SK-N-SH (cell line): ENCODE measurements at regions not wholly inside any gene's neighbourhood (a gene's known extent, or its start where the extent isn't known, plus 50 kb on each side); places are given as distances from the start of the nearest gene placed in this dataset.

Source experiments
- CTCF ChIA-PET: fragments of 300-600, 350-600 bp; formaldehyde crosslinking; extraction: SDS; loops from one replicate; lab custom pipeline; 2021; lab: Yijun Ruan, JAX
- POLR2A ChIA-PET: fragments of 350-600 bp; sonication (Branson Sonifier 250); formaldehyde crosslinking; extraction: SDS; loops from one replicate; lab custom pipeline; 2020; ENCODE audit warnings: antibody characterized with exemption, inconsistent platforms; lab: Yijun Ruan, JAX
- DNase-seq: peaks from one replicate; pipeline ENCODE4 v3.0.0; 2012
- H2AFZ ChIP-seq: fragments of 200-600 bp; sonication (generic); 2 replicates; pipeline ENCODE4 v1.8.1; 2016; ENCODE audit warnings: antibody characterized with exemption, mild to moderate bottlenecking, low read depth
- H3F3A ChIP-seq: fragments of 200-600 bp; sonication (generic); replicated peaks from 2 replicates; pipeline ENCODE3; 2016; ENCODE audit warnings: antibody characterized with exemption, mild to moderate bottlenecking; ENCODE audit not compliant: insufficient read depth
- H3K27ac ChIP-seq, 2 experiments: fragments of 200-500 bp in 1 of 2; fragments of 200-600 bp in 1 of 2; sonication (Bioruptor generic) in 1 of 2; sonication (generic), shearing (Covaris generic) in 1 of 2; 2 replicates each; pipeline versions ENCODE4 v1.5.1 to v1.6.1; 2014 to 2016; ENCODE audit warnings: low read depth in 2 of 2, inconsistent platforms in 1 of 2, low read length in 1 of 2, mild to moderate bottlenecking in 1 of 2, mixed read lengths in 1 of 2
- H3K27me3 ChIP-seq: fragments of 200-600 bp; sonication (generic), shearing (Covaris generic); 2 replicates; pipeline ENCODE4 v1.6.1; 2016; ENCODE audit warnings: mixed run types; ENCODE audit not compliant: insufficient read depth
- H3K36me3 ChIP-seq, 2 experiments: fragments of 200-500 bp in 1 of 2; fragments of 200-600 bp in 1 of 2; sonication (Bioruptor generic) in 1 of 2; sonication (generic) in 1 of 2; replicated peaks in 1 of 2; 2 replicates each; pipeline versions ENCODE3 to v1.5.1; 2014 to 2016; ENCODE audit warnings: low read length in 1 of 2, mild to moderate bottlenecking in 1 of 2; ENCODE audit not compliant: insufficient read depth in 2 of 2, control insufficient read depth in 1 of 2
- H3K4me1 ChIP-seq, 2 experiments: fragments of 200-500 bp in 1 of 2; fragments of 200-600 bp in 1 of 2; sonication (Bioruptor generic) in 1 of 2; sonication (generic), shearing (Covaris generic) in 1 of 2; 2 replicates each; pipeline versions ENCODE4 v1.5.1 to v1.6.1; 2014 to 2016; ENCODE audit warnings: low read depth in 1 of 2, low read length in 1 of 2, mixed run types in 1 of 2; ENCODE audit not compliant: insufficient read depth in 2 of 2, control insufficient read depth in 1 of 2
- H3K4me2 ChIP-seq: fragments of 200-600 bp; sonication (generic), shearing (Covaris generic); 2 replicates; pipeline ENCODE4 v1.6.1; 2017; ENCODE audit warnings: mixed run types
- H3K4me3 ChIP-seq, 2 experiments: fragments of 200-500 bp in 1 of 2; fragments of 200-600 bp in 1 of 2; sonication (Bioruptor generic) in 1 of 2; sonication (generic), shearing (Covaris generic) in 1 of 2; 2 replicates each; pipeline versions ENCODE4 v1.5.1 to v1.8.1; 2014 to 2016; ENCODE audit warnings: low read depth in 2 of 2, inconsistent platforms in 1 of 2, low read length in 1 of 2, mild to moderate bottlenecking in 1 of 2, mixed read lengths in 1 of 2, moderate library complexity in 1 of 2
- H3K79me2 ChIP-seq: fragments of 200-600 bp; sonication (generic); 2 replicates; pipeline ENCODE4 v1.8.1; 2017; ENCODE audit warnings: mild to moderate bottlenecking; ENCODE audit not compliant: insufficient read depth
- H3K9ac ChIP-seq: fragments of 200-600 bp; sonication (generic); 2 replicates; pipeline ENCODE4 v1.6.1; 2017; ENCODE audit warnings: mixed run types
- H3K9me2 ChIP-seq: fragments of 200-600 bp; sonication (generic); 2 replicates; pipeline ENCODE4 v1.6.1; 2017; ENCODE audit warnings: mixed run types
- H3K9me3 ChIP-seq: fragments of 200-600 bp; sonication (generic); 2 replicates; pipeline ENCODE4 v1.6.1; 2017; ENCODE audit warnings: mixed run types, mild to moderate bottlenecking, moderate library complexity
- H4K20me1 ChIP-seq: fragments of 200-600 bp; sonication (generic); 2 replicates; pipeline ENCODE4 v1.6.1; 2017; ENCODE audit warnings: mild to moderate bottlenecking, mixed run types; ENCODE audit not compliant: insufficient read depth
- CHD2 ChIP-seq: fragments of 150-350 bp; IDR thresholded peaks from 2 replicates; pipeline ENCODE4 v1.6.1; 2018; ENCODE audit warnings: low read length; ENCODE audit not compliant: partially characterized antibody
- ELF1 ChIP-seq: IDR thresholded peaks from 2 replicates; pipeline ENCODE4 v1.4.0; 2012
- EZH2phosphoT487 ChIP-seq: fragments of 200-600 bp; sonication (generic); IDR thresholded peaks from 2 replicates; pipeline ENCODE4 v1.6.1; 2017; ENCODE audit warnings: low read depth, mixed run types, mild to moderate bottlenecking, antibody characterized with exemption, moderate library complexity, borderline replicate concordance
- FOSL2 ChIP-seq: IDR thresholded peaks from 2 replicates; pipeline ENCODE4 v1.4.0; 2012; ENCODE audit warnings: low read depth, mild to moderate bottlenecking, moderate library complexity, borderline replicate concordance
- FOXJ3 ChIP-seq: sonication (generic); formaldehyde crosslinking; IDR thresholded peaks from 2 replicates; pipeline ENCODE4 v1.5.1; 2020; ENCODE audit warnings: mild to moderate bottlenecking, missing genetic modification reagents
- FOXM1 ChIP-seq: IDR thresholded peaks from 2 replicates; pipeline ENCODE4 v1.4.0; 2012; ENCODE audit warnings: low read depth, mild to moderate bottlenecking
- GABPA ChIP-seq: IDR thresholded peaks from 2 replicates; pipeline ENCODE4 v1.4.0; 2012; ENCODE audit warnings: low read depth, mild to moderate bottlenecking
- GATA2 ChIP-seq: sonication (generic); formaldehyde crosslinking; IDR thresholded peaks from 2 replicates; pipeline ENCODE4 v1.5.0; 2020; ENCODE audit warnings: mild to moderate bottlenecking, missing genetic modification reagents
- JUND ChIP-seq: IDR thresholded peaks from 2 replicates; pipeline ENCODE4 v1.4.0; 2012
- MEF2A ChIP-seq: IDR thresholded peaks from 2 replicates; pipeline ENCODE4 v1.4.0; 2012; ENCODE audit warnings: low read depth, borderline replicate concordance
- MXI1 ChIP-seq: IDR thresholded peaks from 2 replicates; pipeline ENCODE4 v1.6.1; 2012; ENCODE audit warnings: mild to moderate bottlenecking, low read depth, low read length, improper control_type of control experiment
- NFIC ChIP-seq: IDR thresholded peaks from 2 replicates; pipeline ENCODE4 v1.4.0; 2012; ENCODE audit warnings: borderline replicate concordance
- POLR2AphosphoS5 ChIP-seq: IDR thresholded peaks from 2 replicates; pipeline ENCODE4 v1.6.1; 2012; ENCODE audit warnings: low read depth, low read length
- RAD21 ChIP-seq: IDR thresholded peaks from 2 replicates; pipeline ENCODE4 v1.6.1; 2012; ENCODE audit warnings: mild to moderate bottlenecking, low read length
- RCOR1 ChIP-seq: fragments of 150-350 bp; IDR thresholded peaks from 2 replicates; pipeline ENCODE4 v1.6.1; 2017; ENCODE audit warnings: antibody characterized with exemption, low read length
- RFX5 ChIP-seq: IDR thresholded peaks from 2 replicates; pipeline ENCODE4 v1.6.1; 2012; ENCODE audit warnings: mild to moderate bottlenecking, improper control_type of control experiment, low read length
- RXRA ChIP-seq: IDR thresholded peaks from 2 replicates; pipeline ENCODE4 v1.4.0; 2012; ENCODE audit warnings: low read depth, mild to moderate bottlenecking, borderline replicate concordance
- SMC3 ChIP-seq: IDR thresholded peaks from 2 replicates; pipeline ENCODE4 v1.6.1; 2012; ENCODE audit warnings: low read depth, low read length, improper control_type of control experiment
- TCF12 ChIP-seq: IDR thresholded peaks from 2 replicates; pipeline ENCODE4 v1.4.0; 2012
- ZBTB33 ChIP-seq: IDR thresholded peaks from 2 replicates; pipeline ENCODE4 v1.4.0; 2012; ENCODE audit warnings: low read depth, borderline replicate concordance
- WGBS: methylation state at CpG from one replicate; pipeline ENCODE4 v1.1.6; 2017; ENCODE audit warnings: low lambda C conversion rate; 5-methylcytosine and 5-hydroxymethylcytosine counted together
- TF ChIP-seq, protein P1 (sequence below): IDR thresholded peaks from 2 replicates; pipeline ENCODE4 v1.4.0; 2012; ENCODE audit warnings: low read depth, borderline replicate concordance
- TF ChIP-seq, protein P2 (sequence below): fragments of 150-350 bp; IDR thresholded peaks from 2 replicates; pipeline ENCODE4 v1.6.1; 2017; ENCODE audit warnings: antibody characterized with exemption, low read length, low read depth, borderline replicate concordance
- TF ChIP-seq, protein P3 (sequence below): IDR thresholded peaks from 2 replicates; pipeline ENCODE4; 2012

- Histone ChIP-seq H3K4me1 (no peaks in the 10 kb centered on the region), H3K9ac (no peak overlapping the region), H3K9me2 (no peaks in the 10 kb centered on the region), H3K9me3 (no peaks in the 10 kb centered on the region), H3K27me3 (no peaks in the 10 kb centered on the region), H4K20me1 (no peaks in the 10 kb centered on the region), H3K36me3 (no peaks in the 10 kb centered on the region), H3K4me3 (no peak overlapping the region), H2AFZ (no peak overlapping the region), H3K27ac (no peak overlapping the region), H3K79me2 (no peaks in the 10 kb centered on the region), H3K4me2 (no peak overlapping the region), H3F3A (no peaks in the 10 kb centered on the region)
- CTCF ChIA-PET = no interaction called here
- TF ChIP-seq CHD2 (no peak), SMC3 (no peak), POLR2AphosphoS5 (no peak), MEF2A (no peak), EZH2phosphoT487 (no peak), TCF12 (no peak), GATA2 (CRISPR knock-in tag) (no peak), MXI1 (no peak), ELF1 (no peak), ZBTB33 (no peak), RCOR1 (no peak), FOXM1 (no peak)
- 4% methylated on average over 1 of the region's 1 CpG for WGBS
- DNase-seq = no peak
- POLR2A ChIA-PET = no interaction called here
Observed at GRCh38 chr14:87623616-87624015, 369.4 kb downstream of the GALC start.

DNA sequence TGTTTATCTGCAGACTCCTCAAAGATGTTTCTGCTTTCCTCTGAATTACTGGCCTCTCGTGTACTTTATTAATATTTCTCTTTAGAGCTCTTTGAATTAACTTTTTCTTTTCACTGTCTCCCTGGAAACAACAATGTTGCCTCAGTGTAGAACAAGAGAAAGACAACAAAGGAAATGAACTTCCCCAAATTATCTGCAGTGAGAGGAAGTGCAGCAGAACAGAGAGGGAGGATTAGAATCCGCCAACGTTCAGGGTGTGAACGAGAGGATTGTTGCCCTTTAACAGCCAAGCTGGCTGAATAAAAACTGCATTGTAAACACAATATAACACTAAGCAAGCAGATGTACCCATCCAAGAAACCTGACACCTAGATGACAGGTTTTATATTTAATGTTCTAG is 375.9 kb downstream of the GALC start:
- H3K9ac ChIP-seq = no peak overlapping the region
- no peak overlapping the region for H3K27ac ChIP-seq
- ChIA-PET CTCF (interaction anchor here (1.3 to 2.5 kb wide), 8 partner anchors 11 to 656 kb away, joined by 4 to 17 read pairs (median 7); no protein-coding TSS in a partner anchor), POLR2A (no interaction called here)
- no peaks in the 10 kb centered on the region for H3K79me2 ChIP-seq
- no peak for DNase-seq
- no peaks in the 10 kb centered on the region for H3K36me3 ChIP-seq
- TF ChIP-seq GABPA (no peak), ZBTB33 (no peak), FOXM1 (no peak), FOSL2 (no peak), RXRA (no peak), JUND (no peak), RFX5 (no peak), NFIC (no peak), SMC3 (no peak), RAD21 (no peak), FOXJ3 (CRISPR knock-in tag) (no peak)
- TF ChIP-seq, protein P1, sequence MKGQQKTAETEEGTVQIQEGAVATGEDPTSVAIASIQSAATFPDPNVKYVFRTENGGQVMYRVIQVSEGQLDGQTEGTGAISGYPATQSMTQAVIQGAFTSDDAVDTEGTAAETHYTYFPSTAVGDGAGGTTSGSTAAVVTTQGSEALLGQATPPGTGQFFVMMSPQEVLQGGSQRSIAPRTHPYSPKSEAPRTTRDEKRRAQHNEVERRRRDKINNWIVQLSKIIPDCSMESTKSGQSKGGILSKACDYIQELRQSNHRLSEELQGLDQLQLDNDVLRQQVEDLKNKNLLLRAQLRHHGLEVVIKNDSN = no peak
- TF ChIP-seq, protein P2, sequence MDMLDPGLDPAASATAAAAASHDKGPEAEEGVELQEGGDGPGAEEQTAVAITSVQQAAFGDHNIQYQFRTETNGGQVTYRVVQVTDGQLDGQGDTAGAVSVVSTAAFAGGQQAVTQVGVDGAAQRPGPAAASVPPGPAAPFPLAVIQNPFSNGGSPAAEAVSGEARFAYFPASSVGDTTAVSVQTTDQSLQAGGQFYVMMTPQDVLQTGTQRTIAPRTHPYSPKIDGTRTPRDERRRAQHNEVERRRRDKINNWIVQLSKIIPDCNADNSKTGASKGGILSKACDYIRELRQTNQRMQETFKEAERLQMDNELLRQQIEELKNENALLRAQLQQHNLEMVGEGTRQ = no peak
- TF ChIP-seq, protein P3, sequence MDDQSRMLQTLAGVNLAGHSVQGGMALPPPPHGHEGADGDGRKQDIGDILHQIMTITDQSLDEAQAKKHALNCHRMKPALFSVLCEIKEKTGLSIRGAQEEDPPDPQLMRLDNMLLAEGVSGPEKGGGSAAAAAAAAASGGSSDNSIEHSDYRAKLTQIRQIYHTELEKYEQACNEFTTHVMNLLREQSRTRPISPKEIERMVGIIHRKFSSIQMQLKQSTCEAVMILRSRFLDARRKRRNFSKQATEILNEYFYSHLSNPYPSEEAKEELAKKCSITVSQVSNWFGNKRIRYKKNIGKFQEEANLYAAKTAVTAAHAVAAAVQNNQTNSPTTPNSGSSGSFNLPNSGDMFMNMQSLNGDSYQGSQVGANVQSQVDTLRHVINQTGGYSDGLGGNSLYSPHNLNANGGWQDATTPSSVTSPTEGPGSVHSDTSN = no peak
- H3K4me1 ChIP-seq = no peaks in the 10 kb centered on the region
- no peaks in the 10 kb centered on the region for H4K20me1 ChIP-seq
- no peak overlapping the region for H3K4me2 ChIP-seq
- no peaks in the 10 kb centered on the region for H3F3A ChIP-seq
- no peak overlapping the region for H3K4me3 ChIP-seq
- H3K9me3 ChIP-seq = no peaks in the 10 kb centered on the region
- H3K9me2 ChIP-seq = no peaks in the 10 kb centered on the region
- no peaks in the 10 kb centered on the region for H3K27me3 ChIP-seq
- 6% methylated on average over 4 of the region's 4 CpGs for WGBS
- no peak overlapping the region for H2AFZ ChIP-seq
